ENCODE measurements at regions not wholly inside any gene's neighbourhood (a gene's known extent, or its start where the extent isn't known, plus 50 kb on each side); places are given as distances from the start of the nearest gene placed in this dataset.

GRCh38 chr14:46325777-46326176 lies 325.8 kb downstream of the RPL10L start:
- Mint-ChIP-seq H3K27me3 (ENCODE audit: low read depth in 3 of 3) (no peaks in the 10 kb centered on the region), H3K27ac (no peak overlapping the region), H3K4me3 (no peak overlapping the region), H3K4me1 (no peaks in the 10 kb centered on the region), H3K36me3 (no peaks in the 10 kb centered on the region), H3K9me3 (peaks cover 0 to 2% (median 0%) of the 10 kb centered on the region in 7 donors)
- no peak overlapping the region for H3K9ac ChIP-seq (ENCODE audit: insufficient read depth, low read length, poor library complexity, severe bottlenecking)
- H3K27ac ChIP-seq (ENCODE audit: low read depth in 1 of 2, low read length in 2 of 2): no peak overlapping the region
- TF ChIP-seq CTCF (IDR thresholded peaks at IDR 0.05): no peak
- H3K4me1 ChIP-seq (ENCODE audit: control insufficient read depth in 1 of 2, insufficient read depth in 2 of 2, low read length in 2 of 2): no peaks in the 10 kb centered on the region
- H3K4me2 ChIP-seq (replicated peaks; ENCODE audit: extremely low read depth, low read length, poor library complexity, severe bottlenecking): no peak overlapping the region
- no peaks in the 10 kb centered on the region for H3K36me3 ChIP-seq (replicated peaks in 1 of 2; ENCODE audit: control insufficient read depth in 1 of 2, insufficient read depth in 2 of 2, low read length in 2 of 2)
- no peaks in the 10 kb centered on the region for H4K20me1 ChIP-seq (ENCODE audit: insufficient read depth, low read length)
- no peaks in the 10 kb centered on the region for H3K79me2 ChIP-seq (ENCODE audit: insufficient read depth, low read length)
- H3K4me3 ChIP-seq (replicated peaks in 1 of 3; ENCODE audit: low read depth in 2 of 3, low read length in 3 of 3): no peak overlapping the region
- no peaks in the 10 kb centered on the region for H3K9me3 ChIP-seq (replicated peaks in 1 of 2; ENCODE audit: control insufficient read depth in 1 of 2, insufficient read depth in 1 of 2, low read length in 2 of 2)
- WGBS (ENCODE audit: insufficient coverage): no CpG with 5 or more reads among the region's 2 CpGs
- no peak for DNase-seq
- no peaks in the 10 kb centered on the region for H3K27me3 ChIP-seq (ENCODE audit: control insufficient read depth in 2 of 2, insufficient read depth in 2 of 2, low read length in 2 of 2)
- intact Hi-C loops (cut with micrococcal nuclease): no loop called here
- no peak overlapping the region for H2AFZ ChIP-seq (ENCODE audit: insufficient read depth, low read depth, low read length, poor library complexity, severe bottlenecking)

- Histone ChIP-seq H2AFZ (ENCODE audit: insufficient read depth, low read depth, low read length, poor library complexity, severe bottlenecking) (no peak overlapping the region), H3K36me3 (replicated peaks in 1 of 2; ENCODE audit: control insufficient read depth in 1 of 2, insufficient read depth in 2 of 2, low read length in 2 of 2) (no peaks in the 10 kb centered on the region), H4K20me1 (ENCODE audit: insufficient read depth, low read length) (no peaks in the 10 kb centered on the region), H3K79me2 (ENCODE audit: insufficient read depth, low read length) (no peaks in the 10 kb centered on the region), H3K27me3 (ENCODE audit: control insufficient read depth in 2 of 2, insufficient read depth in 2 of 2, low read length in 2 of 2) (no peaks in the 10 kb centered on the region), H3K4me1 (ENCODE audit: control insufficient read depth in 1 of 2, insufficient read depth in 2 of 2, low read length in 2 of 2) (no peaks in the 10 kb centered on the region), H3K9ac (ENCODE audit: insufficient read depth, low read length, poor library complexity, severe bottlenecking) (no peak overlapping the region), H3K4me2 (replicated peaks; ENCODE audit: extremely low read depth, low read length, poor library complexity, severe bottlenecking) (no peak overlapping the region), H3K4me3 (replicated peaks in 1 of 3; ENCODE audit: low read depth in 2 of 3, low read length in 3 of 3) (no peak overlapping the region), H3K9me3 (replicated peaks in 1 of 2; ENCODE audit: control insufficient read depth in 1 of 2, insufficient read depth in 1 of 2, low read length in 2 of 2) (no peaks in the 10 kb centered on the region), H3K27ac (ENCODE audit: low read depth in 1 of 2, low read length in 2 of 2) (no peak overlapping the region)
- Mint-ChIP-seq H3K27me3 (ENCODE audit: low read depth in 3 of 3) (no peaks in the 10 kb centered on the region), H3K27ac (no peak overlapping the region), H3K36me3 (no peaks in the 10 kb centered on the region), H3K9me3 (peaks cover 0 to 2% (median 0%) of the 10 kb centered on the region in 7 donors), H3K4me3 (no peak overlapping the region), H3K4me1 (no peaks in the 10 kb centered on the region)
- intact Hi-C loops (cut with micrococcal nuclease): no loop called here
- TF ChIP-seq CTCF (IDR thresholded peaks at IDR 0.05): no peak
- WGBS (ENCODE audit: insufficient coverage): 67% methylated on average over 2 of the region's 5 CpGs
- DNase-seq: no peak
These were observed 326.4 kb downstream of the RPL10L start for GRCh38 chr14:46325157-46325556.
